Coronary artery (tissue), 2 donors: ENCODE measurements at regions not wholly inside any gene's neighbourhood (a gene's known extent, or its start where the extent isn't known, plus 50 kb on each side); places are given as distances from the start of the nearest gene placed in this dataset.

Source experiments
- DNase-seq: peaks from one replicate; pipeline ENCODE4 v3.0.0-alpha.2; 2017; ENCODE audit warnings: low spot score
- H3K27ac ChIP-seq, 2 donors: fragments of 200-600 bp; sonication (generic); one replicate each; pipeline ENCODE4 v1.5.1; 2016 to 2019
- H3K4me3 ChIP-seq: fragments of 200-600 bp; sonication (generic); 2 replicates; pipeline ENCODE4 v1.5.1; 2016; ENCODE audit warnings: mild to moderate bottlenecking, moderate library complexity
- TF ChIP-seq, protein P1 (sequence below): fragments of 200-600 bp; sonication (generic); IDR thresholded peaks from one replicate; pipeline ENCODE4 v1.5.1; 2019; ENCODE audit warnings: antibody characterized with exemption

DNA sequence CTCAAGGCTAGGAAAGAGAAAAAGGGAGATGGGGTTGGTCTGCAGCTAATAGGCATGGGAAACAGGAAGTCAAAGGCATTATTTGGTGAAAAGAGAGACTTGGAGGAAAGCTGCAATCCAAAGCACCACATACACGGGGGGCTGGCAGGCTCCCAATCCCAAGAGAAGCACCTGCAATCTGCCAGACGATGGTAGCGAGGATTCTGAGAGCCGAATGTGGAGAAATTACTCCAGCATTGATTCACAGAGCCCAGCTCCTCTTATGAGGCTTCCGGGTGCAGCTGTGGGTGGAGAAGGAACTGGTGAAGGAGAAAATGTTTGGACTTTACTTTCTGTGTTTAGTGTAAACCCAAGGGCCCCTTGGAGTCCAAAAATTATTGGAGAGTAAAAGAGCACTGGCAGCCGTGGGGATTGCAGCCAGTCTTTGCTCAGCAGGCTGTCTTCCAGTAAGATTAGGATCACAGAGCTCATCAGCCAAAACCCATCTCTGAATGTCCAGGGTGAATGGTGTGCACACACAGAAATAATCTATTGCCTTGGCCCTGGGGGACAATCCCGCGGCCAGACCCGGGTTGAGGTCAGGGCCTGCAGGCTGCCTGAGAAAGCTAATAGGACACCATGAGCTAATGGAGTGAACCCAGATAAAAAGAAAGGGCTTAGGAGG lies 197.6 kb downstream of the KIT start:
- Histone ChIP-seq H3K27ac (no peak overlapping the region), H3K4me3 (no peak overlapping the region)
- no peak for DNase-seq
- TF ChIP-seq, protein P1, sequence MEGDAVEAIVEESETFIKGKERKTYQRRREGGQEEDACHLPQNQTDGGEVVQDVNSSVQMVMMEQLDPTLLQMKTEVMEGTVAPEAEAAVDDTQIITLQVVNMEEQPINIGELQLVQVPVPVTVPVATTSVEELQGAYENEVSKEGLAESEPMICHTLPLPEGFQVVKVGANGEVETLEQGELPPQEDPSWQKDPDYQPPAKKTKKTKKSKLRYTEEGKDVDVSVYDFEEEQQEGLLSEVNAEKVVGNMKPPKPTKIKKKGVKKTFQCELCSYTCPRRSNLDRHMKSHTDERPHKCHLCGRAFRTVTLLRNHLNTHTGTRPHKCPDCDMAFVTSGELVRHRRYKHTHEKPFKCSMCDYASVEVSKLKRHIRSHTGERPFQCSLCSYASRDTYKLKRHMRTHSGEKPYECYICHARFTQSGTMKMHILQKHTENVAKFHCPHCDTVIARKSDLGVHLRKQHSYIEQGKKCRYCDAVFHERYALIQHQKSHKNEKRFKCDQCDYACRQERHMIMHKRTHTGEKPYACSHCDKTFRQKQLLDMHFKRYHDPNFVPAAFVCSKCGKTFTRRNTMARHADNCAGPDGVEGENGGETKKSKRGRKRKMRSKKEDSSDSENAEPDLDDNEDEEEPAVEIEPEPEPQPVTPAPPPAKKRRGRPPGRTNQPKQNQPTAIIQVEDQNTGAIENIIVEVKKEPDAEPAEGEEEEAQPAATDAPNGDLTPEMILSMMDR: no peak

DNA sequence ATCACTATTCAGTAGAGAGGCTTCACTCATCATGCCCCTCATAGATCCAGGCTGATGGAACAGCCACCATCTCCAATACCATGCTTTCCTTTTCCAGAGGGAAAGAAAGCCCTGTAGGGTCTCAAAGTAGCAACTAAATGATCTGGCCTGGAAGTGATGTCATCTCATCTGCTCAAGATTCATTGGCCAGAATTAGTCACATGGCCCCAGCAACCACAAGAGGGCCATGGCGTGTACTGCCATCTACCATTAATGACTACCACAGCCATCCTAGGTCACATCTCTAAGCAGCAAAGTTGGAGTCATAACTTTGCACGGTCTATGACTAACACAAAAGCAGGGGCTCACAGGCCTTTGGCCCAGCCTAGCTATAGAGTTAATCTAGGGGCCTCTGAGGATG lies 194.8 kb downstream of the KIT start:
- no peak overlapping the region for H3K27ac ChIP-seq
- TF ChIP-seq, protein P1: no peak
- H3K4me3 ChIP-seq: no peak overlapping the region
- no peak for DNase-seq

DNA sequence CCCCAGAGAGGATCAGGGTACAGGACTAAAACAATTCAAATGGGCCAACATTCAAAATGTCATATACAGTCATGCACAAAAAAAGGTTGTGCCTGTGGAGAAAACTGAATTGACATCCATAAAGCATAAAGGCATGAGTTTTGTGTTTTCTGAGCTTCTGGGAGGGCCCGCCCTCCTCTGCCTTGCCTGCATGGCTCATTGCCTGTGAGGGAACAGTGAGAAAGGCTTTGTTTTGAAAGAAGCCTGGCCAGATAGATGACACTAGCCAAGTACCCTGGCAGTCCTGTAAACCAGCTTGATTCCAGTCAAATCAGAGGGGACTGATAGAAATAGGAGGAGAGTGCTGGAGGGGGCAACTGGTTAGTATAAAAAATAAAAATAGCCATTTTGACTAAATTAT lies 194.3 kb downstream of the KIT start:
- Histone ChIP-seq H3K27ac (no peak overlapping the region), H3K4me3 (no peak overlapping the region)
- TF ChIP-seq, protein P1: no peak
- DNase-seq: no peak

DNA sequence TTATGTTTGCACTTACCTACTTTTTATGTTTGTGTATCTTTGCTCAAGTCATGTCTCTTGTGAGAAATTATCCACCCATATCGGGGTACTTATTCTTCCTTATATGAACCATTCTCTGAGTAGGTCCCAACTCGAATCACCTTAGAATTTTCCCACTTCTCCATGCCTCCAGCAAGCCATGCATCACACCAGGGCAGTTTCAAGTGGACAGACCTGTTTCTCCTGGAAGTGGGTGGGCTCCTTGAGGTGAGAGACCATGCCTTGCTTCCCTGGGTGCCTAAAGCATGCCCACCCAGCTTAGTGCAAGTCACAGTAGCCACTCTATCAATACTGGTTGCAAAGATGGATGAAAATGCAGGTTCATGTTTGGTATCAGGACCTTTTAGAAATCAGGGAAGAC lies 187.2 kb downstream of the KIT start:
- DNase-seq: no peak
- TF ChIP-seq, protein P1: no peak
- Histone ChIP-seq H3K27ac (no peak overlapping the region), H3K4me3 (no peak overlapping the region)

DNA sequence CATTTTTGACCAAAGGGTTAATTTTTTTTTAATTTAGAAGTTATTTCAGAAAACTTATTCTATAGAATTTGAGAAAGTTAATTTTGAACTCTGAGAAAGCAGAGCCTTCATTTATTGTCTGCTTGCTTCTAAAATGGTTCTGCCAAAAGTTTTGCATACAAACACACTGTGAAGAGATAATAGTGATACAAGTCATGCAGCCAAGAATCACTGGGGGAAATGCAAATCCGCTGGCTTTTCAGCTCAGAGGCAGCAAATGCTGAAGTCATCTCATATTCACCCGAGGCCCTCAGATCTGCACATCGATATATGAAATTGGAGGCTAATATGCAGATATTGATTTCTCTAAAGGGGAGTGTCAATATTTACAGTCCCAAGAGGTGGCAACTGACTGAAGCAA lies 186.2 kb downstream of the KIT start:
- TF ChIP-seq, protein P1: no peak
- Histone ChIP-seq H3K27ac (no peak overlapping the region), H3K4me3 (no peak overlapping the region)
- DNase-seq: no peak

DNA sequence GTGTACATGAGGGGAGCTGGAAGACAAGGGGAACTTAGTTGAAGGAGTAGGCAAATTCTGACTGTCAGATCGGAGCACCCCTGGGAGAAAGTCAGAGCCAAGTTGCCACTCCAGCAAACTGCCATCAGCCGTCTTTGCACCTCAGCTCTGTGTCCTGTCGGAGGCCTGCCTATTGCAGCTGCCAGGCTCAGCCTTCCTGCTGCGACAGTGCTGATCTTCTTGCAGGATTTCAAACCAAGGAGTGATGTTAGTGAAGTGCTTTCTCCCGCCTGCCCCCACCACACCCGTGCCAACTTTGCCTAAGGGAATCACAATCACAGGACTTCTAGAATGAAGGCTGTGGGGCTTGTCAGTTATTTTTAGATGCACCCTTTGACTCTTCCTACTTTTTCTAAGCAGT lies 185.3 kb downstream of the KIT start:
- H3K27ac ChIP-seq: no peak overlapping the region
- no peak for DNase-seq

DNA sequence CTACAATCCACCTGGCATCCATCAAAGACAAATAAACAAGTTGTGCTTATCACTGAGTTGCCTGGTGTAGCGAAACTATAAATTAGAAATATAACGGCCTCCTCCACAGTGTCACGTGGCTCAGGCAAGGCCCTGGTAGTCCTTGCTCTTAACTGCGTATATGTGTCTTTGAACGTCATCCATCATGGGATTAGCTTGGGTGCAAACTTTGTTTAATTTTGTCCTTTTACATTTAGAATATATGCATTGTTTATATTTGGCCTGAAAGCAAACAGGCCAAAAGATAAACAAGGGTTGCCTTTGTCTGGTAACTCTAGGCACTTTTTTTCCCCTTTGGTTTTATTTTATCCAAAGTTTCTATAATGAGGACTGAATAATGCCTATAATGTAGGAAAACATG lies 184.9 kb downstream of the KIT start:
- Histone ChIP-seq H3K4me3 (no peak overlapping the region), H3K27ac (no peak overlapping the region)
- TF ChIP-seq, protein P1: no peak
- no peak for DNase-seq

More for the DNA sequence above, 185.3 kb downstream of the KIT start:
- TF ChIP-seq, protein P1: no peak
- H3K4me3 ChIP-seq: no peak overlapping the region
